HG02623 (cell line): ENCODE measurements at regions not wholly inside any gene's neighbourhood (a gene's known extent, or its start where the extent isn't known, plus 50 kb on each side); places are given as distances from the start of the nearest gene placed in this dataset.

Source experiments
- ATAC-seq: cut with Tn5 transposase; IDR thresholded peaks from one replicate; pipeline ENCODE4 v1.9.1; 2021; ENCODE audit warnings: moderate library complexity; ENCODE audit not compliant: unreplicated experiment

- no peak for ATAC-seq
These were observed 50.6 kb upstream of the L3MBTL4 start for GRCh38 chr18:6465281-6465680.

DNA sequence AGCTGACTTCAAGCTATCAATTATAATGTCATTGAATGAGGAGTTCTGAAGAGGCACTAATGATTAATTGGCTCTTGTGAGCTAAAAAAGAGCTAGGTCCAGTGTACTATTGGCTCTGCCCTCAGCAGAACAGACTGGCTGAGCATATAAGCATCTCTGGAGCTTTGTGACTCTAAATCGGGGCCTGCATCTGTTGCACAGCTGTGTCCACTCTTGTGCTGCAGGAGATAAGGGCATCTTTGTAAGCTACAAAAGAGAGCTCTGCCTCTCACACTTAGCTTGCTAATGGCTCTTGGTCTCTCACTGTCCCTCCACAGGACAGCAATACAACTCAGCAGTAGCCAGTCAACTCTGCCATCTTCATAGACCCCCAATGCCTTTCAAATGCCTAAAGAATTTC, 61.5 kb upstream of the L3MBTL4 start:
- ATAC-seq = no peak

DNA sequence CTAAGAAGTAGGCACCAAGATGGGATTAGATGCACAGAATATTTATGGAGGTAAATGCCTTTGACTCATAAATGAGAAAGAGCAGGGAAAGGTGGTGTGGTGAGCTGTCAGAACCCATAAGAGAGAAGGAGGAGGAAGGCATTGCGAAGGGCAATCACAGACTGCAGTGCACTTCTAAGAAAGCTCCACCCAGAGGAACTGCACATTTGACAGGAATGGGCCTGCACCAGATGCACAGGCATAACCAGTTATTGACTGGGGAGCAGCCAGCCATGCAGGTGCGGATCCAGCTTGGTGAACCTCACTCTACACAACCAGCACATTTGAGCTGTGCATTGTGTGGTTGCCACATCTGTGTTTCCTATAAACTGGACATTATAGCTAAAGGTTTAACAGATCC, 62.2 kb upstream of the L3MBTL4 start:
- no peak for ATAC-seq

DNA sequence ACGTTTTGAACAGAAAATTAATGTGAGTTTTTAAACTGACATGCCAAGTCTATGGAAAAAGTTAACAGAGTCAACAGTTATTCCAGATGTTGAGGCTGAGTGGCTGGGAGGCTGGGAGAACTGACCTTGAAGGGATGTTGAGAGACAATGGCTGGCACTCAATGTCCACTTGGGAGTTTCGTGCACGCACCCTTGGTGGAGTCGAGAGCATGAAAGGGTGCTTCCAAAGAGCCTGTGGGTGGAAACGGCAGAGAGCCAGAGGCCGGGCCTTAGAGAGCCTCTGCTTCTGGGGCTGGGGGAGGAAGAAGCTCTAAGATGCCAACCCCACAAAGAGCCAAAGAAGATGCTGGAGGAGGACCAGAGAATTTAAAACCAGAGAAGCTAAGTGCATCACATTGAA, 63.4 kb upstream of the L3MBTL4 start:
- ATAC-seq = no peak

DNA sequence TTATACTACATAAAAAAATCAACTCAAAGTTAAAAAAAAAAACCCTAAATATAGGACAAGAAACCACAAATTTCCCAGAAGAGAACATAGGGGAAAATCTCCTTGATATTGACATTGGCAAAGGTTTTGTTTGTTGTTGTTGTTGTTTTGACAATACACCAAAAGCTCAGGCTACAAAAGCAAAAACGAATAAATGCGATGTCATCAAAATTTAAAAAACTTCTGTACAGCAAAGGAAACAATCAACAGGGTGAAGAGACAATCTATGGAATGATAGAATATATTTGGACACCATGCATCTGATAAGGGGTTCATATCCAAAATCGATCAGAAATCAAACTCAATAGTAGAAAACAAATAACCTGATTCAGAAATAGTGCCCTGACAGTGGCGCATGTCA, 65.0 kb upstream of the L3MBTL4 start:
- no peak for ATAC-seq

GRCh38 chr18:6482198-6482977, 67.7 kb upstream of the L3MBTL4 start:
- peak; percentile 80 for ATAC-seq

GRCh38 chr18:6484659-6485058, 69.9 kb upstream of the L3MBTL4 start:
- ATAC-seq = no peak

GRCh38 chr18:6486313-6486712, 71.6 kb upstream of the L3MBTL4 start:
- no peak for ATAC-seq

GRCh38 chr18:6486764-6487426, 72.2 kb upstream of the L3MBTL4 start:
- no peak for ATAC-seq

GRCh38 chr18:6487968-6488367, 73.3 kb upstream of the L3MBTL4 start:
- ATAC-seq = no peak

GRCh38 chr18:6488956-6489355, 74.2 kb upstream of the L3MBTL4 start:
- no peak for ATAC-seq

DNA sequence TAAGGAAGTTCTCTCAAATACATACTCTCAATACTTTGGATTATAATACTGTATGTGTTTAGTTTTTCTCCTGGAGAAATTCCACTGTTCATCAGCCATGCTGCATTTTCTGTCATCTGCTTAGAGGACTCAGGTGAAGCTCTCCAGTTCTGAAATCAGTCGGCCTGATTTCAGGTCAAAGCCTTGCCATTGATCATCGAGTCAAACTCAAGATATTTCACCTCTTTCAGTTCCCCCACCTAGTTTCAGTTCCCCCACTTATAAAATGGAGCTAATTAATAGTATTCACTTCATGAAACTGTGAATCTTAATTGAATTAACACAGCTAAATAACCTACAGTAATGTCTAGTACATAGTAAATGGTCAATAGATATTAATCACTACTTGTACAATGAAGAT, 75.3 kb upstream of the L3MBTL4 start:
- no peak for ATAC-seq

DNA sequence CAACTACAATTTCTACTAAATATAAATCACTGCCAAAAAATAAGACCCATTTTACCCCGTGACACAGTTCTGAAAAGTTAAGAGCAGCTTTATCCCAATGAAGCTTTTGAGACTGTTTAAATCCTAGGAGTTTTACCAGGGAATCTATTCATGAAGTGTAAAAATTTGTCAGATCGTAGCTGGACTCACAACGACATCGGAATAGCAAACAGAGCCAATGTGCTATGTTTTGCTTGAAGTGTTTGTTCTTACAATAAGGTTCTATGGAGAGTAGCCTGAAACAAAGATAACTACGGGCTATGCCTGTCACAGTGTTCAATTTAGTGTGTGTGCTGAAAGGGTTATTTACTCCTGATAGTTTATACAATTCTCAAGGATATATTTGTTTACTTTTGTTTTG, 78.5 kb upstream of the L3MBTL4 start:
- no peak for ATAC-seq

DNA sequence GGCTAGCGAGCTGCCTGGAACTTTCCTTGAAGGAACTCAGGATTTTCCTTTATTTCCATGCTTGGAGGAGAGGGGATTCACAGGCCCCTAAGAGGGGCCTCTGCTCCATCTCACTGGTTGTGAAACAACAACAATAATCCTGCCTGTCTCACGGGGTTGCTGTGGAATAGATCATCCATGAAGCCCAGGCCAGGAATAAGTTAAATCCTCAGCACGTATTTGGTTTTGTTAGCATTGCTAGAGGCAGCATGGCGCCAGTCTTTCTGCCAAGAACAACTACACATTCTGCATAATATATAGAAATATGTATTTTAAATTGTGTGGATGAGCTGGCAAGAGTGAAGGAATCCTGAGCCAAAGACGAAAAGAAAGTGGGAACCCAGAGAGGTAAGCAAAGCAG, 80.8 kb upstream of the L3MBTL4 start:
- no peak for ATAC-seq

- ATAC-seq = no peak
These were observed 82.8 kb upstream of the L3MBTL4 start for GRCh38 chr18:6497543-6497942.

- ATAC-seq = no peak
These were observed 83.7 kb upstream of the L3MBTL4 start for GRCh38 chr18:6498289-6498856.

- no peak for ATAC-seq
These were observed 90.1 kb upstream of the L3MBTL4 start for GRCh38 chr18:6504605-6505497.

DNA sequence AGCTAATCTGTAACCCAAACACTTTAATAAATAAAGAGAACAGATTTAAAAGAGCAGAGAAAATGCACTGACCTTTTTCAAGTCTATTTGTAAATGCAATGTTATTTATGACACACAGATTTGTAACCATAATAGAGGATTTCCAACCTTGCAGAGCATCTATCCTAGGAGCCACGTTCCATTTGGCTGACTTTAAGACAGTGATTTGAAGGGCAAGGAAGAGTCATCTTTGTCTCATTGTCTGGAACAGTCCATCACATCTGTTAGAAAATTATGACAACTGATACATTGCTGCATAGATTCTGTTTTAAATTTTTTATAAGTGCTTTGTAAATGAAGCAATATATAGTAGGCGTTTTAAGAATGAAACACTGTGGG, 90.8 kb upstream of the L3MBTL4 start:
- ATAC-seq = no peak

DNA sequence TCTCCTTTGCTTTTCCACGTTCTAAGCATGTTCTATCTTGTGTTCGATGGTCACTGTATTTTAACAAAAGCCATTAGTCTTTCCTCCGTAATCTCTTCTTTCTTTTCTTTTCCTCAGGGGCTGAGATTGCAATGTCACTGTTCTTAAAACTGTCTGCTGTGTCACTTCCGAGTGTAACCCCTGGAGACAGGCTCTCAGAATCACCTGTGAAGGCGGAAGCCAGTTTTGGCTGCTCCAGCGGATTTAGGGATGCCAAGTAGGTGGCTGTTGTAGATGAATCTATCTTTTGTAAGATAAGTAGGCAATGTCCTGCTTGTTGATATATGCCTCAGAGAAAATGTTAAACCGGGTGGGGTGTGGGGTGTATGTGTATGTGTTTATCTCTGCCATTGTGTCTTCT, 94.7 kb upstream of the L3MBTL4 start:
- ATAC-seq = no peak

DNA sequence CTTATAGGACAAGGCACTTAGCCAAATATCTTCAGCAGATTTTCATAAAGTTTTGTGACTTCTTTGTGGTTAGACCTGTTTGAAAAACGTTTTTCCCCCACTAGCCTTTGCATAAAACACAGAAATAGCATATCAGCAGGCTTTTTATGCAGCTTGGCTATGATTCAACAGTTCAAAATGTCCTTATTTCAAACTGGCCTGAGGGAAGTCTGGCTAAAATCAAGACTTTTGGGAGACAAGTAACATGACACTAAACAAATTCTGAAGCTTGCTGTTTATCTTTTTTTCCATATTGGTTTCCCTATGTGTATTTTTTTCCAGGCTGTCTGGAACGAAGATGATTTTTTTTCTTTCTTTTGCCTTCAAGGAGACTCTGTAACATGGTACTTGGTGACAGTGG, 95.1 kb upstream of the L3MBTL4 start:
- ATAC-seq = no peak

- no peak for ATAC-seq
These were observed 106.2 kb upstream of the L3MBTL4 start for GRCh38 chr18:6520901-6521300.
